Nephron progenitor cell (in vitro differentiated cells): ENCODE measurements at regions not wholly inside any gene's neighbourhood (a gene's known extent, or its start where the extent isn't known, plus 50 kb on each side); places are given as distances from the start of the nearest gene placed in this dataset.
"Not testable (repeated sequence)": the region's sequence is repeated elsewhere in the genome, so short reads cannot be mapped to it uniquely, and the experiment has no call there.

Source experiments
- DNase-seq: peaks from one replicate; pipeline ENCODE4 v3.0.0; 2021
- H3K27ac Mint-ChIP-seq: 2 replicates; pipeline ENCODE4 v1.8.0; 2021; ENCODE audit warnings: mild to moderate bottlenecking, moderate library complexity, mixed read lengths
- H3K27me3 Mint-ChIP-seq: 2 replicates; pipeline ENCODE4 v1.8.0; 2021; ENCODE audit warnings: mild to moderate bottlenecking, low read depth, mixed read lengths; ENCODE audit not compliant: poor library complexity
- H3K36me3 Mint-ChIP-seq: 2 replicates; pipeline ENCODE4 v1.8.0; 2021; ENCODE audit warnings: low read depth, mixed read lengths
- H3K4me1 Mint-ChIP-seq: 2 replicates; pipeline ENCODE4 v1.8.0; 2021; ENCODE audit warnings: mixed read lengths
- H3K4me3 Mint-ChIP-seq: 2 replicates; pipeline ENCODE4 v1.8.0; 2021; ENCODE audit warnings: mild to moderate bottlenecking, moderate library complexity, mixed read lengths
- H3K9me3 Mint-ChIP-seq: 2 replicates; pipeline ENCODE4 v1.8.0; 2021; ENCODE audit warnings: mild to moderate bottlenecking, moderate library complexity, mixed read lengths
- CTCF ChIP-seq: fragments of 200-600 bp; sonication (generic); IDR thresholded peaks from 2 replicates; pipeline ENCODE4 v1.5.0; 2021; ENCODE audit warnings: antibody characterized with exemption

- no peak overlapping the region for H3K4me3 Mint-ChIP-seq
- no peak overlapping the region for H3K27ac Mint-ChIP-seq
- H3K27me3 Mint-ChIP-seq = no peaks in the 10 kb centered on the region
- H3K9me3 Mint-ChIP-seq = no peaks in the 10 kb centered on the region
- no peak for DNase-seq
- H3K36me3 Mint-ChIP-seq = no peaks in the 10 kb centered on the region
- no peak for TF ChIP-seq CTCF
- no peaks in the 10 kb centered on the region for H3K4me1 Mint-ChIP-seq
Observed at GRCh38 chr16:61148930-61149329, 887.3 kb downstream of the CDH8 start.

- no peak for DNase-seq
- no peak for TF ChIP-seq CTCF
- no peaks in the 10 kb centered on the region for H3K36me3 Mint-ChIP-seq
- no peaks in the 10 kb centered on the region for H3K27me3 Mint-ChIP-seq
- H3K4me1 Mint-ChIP-seq = no peaks in the 10 kb centered on the region
- H3K27ac Mint-ChIP-seq = no peak overlapping the region
- no peaks in the 10 kb centered on the region for H3K9me3 Mint-ChIP-seq
- H3K4me3 Mint-ChIP-seq = no peak overlapping the region
Observed at GRCh38 chr16:61146429-61146828, 889.8 kb downstream of the CDH8 start.

- TF ChIP-seq CTCF = no peak
- Mint-ChIP-seq H3K4me3 (no peak overlapping the region), H3K9me3 (peaks cover 9% of the 10 kb centered on the region), H3K27me3 (peaks cover 2% of the 10 kb centered on the region), H3K36me3 (no peaks in the 10 kb centered on the region), H3K4me1 (no peaks in the 10 kb centered on the region), H3K27ac (no peak overlapping the region)
- DNase-seq = no peak
Observed at GRCh38 chr16:61131447-61131846, 904.8 kb downstream of the CDH8 start.

- peaks cover 2% of the 10 kb centered on the region for H3K27me3 Mint-ChIP-seq
- DNase-seq = no peak
- H3K9me3 Mint-ChIP-seq = peaks cover 9% of the 10 kb centered on the region
- H3K4me3 Mint-ChIP-seq = no peak overlapping the region
- TF ChIP-seq CTCF = no peak
- H3K4me1 Mint-ChIP-seq = no peaks in the 10 kb centered on the region
- no peaks in the 10 kb centered on the region for H3K36me3 Mint-ChIP-seq
- no peak overlapping the region for H3K27ac Mint-ChIP-seq
Observed at GRCh38 chr16:61128545-61129323, 907.5 kb downstream of the CDH8 start.

- H3K27me3 Mint-ChIP-seq = peaks cover 2% of the 10 kb centered on the region
- no peak for TF ChIP-seq CTCF
- H3K36me3 Mint-ChIP-seq = no peaks in the 10 kb centered on the region
- no peak overlapping the region for H3K27ac Mint-ChIP-seq
- H3K4me1 Mint-ChIP-seq = no peaks in the 10 kb centered on the region
- H3K9me3 Mint-ChIP-seq = no peaks in the 10 kb centered on the region
- H3K4me3 Mint-ChIP-seq = no peak overlapping the region
- no peak for DNase-seq
Observed at GRCh38 chr16:61105544-61105943, 930.7 kb downstream of the CDH8 start.

- Mint-ChIP-seq H3K4me1 (no peaks in the 10 kb centered on the region), H3K9me3 (peaks cover 8% of the 10 kb centered on the region), H3K27ac (no peak overlapping the region), H3K27me3 (peaks cover 8% of the 10 kb centered on the region), H3K36me3 (no peaks in the 10 kb centered on the region), H3K4me3 (no peak overlapping the region)
- no peak for DNase-seq
- TF ChIP-seq CTCF = no peak
Observed at GRCh38 chr16:61098505-61098904, 937.7 kb downstream of the CDH8 start.

- Mint-ChIP-seq H3K9me3 (peaks cover 11% of the 10 kb centered on the region), H3K27me3 (peaks cover 16% of the 10 kb centered on the region)
- H3K27ac Mint-ChIP-seq, H3K4me1 Mint-ChIP-seq, H3K36me3 Mint-ChIP-seq, H3K4me3 Mint-ChIP-seq, DNase-seq: not testable (repeated sequence)
Observed at GRCh38 chr16:61091300-61091699, 944.9 kb downstream of the CDH8 start.
